CD14-positive monocyte (primary cell): ENCODE measurements at regions not wholly inside any gene's neighbourhood (a gene's known extent, or its start where the extent isn't known, plus 50 kb on each side); places are given as distances from the start of the nearest gene placed in this dataset.

Source experiments
- DNase-seq, 3 donors: peaks; one replicate each; pipeline ENCODE4 v3.0.0-alpha.2; 2011 to 2022
- H2AFZ ChIP-seq: 2 replicates; pipeline ENCODE4 v1.6.0; 2012; ENCODE audit warnings: mild to moderate bottlenecking, low read depth, low read length, inconsistent platforms; ENCODE audit not compliant: insufficient read depth, poor library complexity, severe bottlenecking
- H3K27ac ChIP-seq, 2 donors: 1 replicate in 1 of 2; 2 replicates in 1 of 2; pipeline ENCODE4 v1.5.1; 2012 to 2013; ENCODE audit warnings: low read length in 2 of 2, control low read depth in 1 of 2, inconsistent platforms in 1 of 2, low read depth in 1 of 2, mild to moderate bottlenecking in 1 of 2
- H3K27me3 ChIP-seq, 2 donors: one replicate each; pipeline versions ENCODE4 v1.6.0 to v1.6.1; 2011 to 2013; ENCODE audit warnings: low read length in 2 of 2; ENCODE audit not compliant: control insufficient read depth in 2 of 2, insufficient read depth in 2 of 2
- H3K36me3 ChIP-seq, 2 donors: replicated peaks in 1 of 2; 1 replicate in 1 of 2; 2 replicates in 1 of 2; pipeline versions ENCODE4 v1.5.1 to v1.6.1; 2012 to 2013; ENCODE audit warnings: low read length in 2 of 2, control low read depth in 1 of 2, inconsistent platforms in 1 of 2, mild to moderate bottlenecking in 1 of 2; ENCODE audit not compliant: insufficient read depth in 2 of 2, control insufficient read depth in 1 of 2
- H3K4me1 ChIP-seq, 2 donors: 1 replicate in 1 of 2; 2 replicates in 1 of 2; pipeline versions ENCODE4 v1.5.1 to v1.6.1; 2012 to 2013; ENCODE audit warnings: low read length in 2 of 2, control low read depth in 1 of 2, inconsistent platforms in 1 of 2, mild to moderate bottlenecking in 1 of 2, moderate library complexity in 1 of 2; ENCODE audit not compliant: insufficient read depth in 2 of 2, control insufficient read depth in 1 of 2
- H3K4me2 ChIP-seq: replicated peaks from 2 replicates; pipeline ENCODE3; 2012; ENCODE audit warnings: low read length, moderate library complexity, mild to moderate bottlenecking; ENCODE audit not compliant: poor library complexity, severe bottlenecking; ENCODE audit errors: extremely low read depth
- H3K4me3 ChIP-seq, 3 experiments: fragments of 200-600 bp in 1 of 3; sonication (generic) in 1 of 3; replicated peaks in 1 of 3; 1 replicate in 2 of 3; 2 replicates in 1 of 3; pipeline ENCODE4 v1.5.1; 2011 to 2013; ENCODE audit warnings: low read length in 3 of 3, mild to moderate bottlenecking in 3 of 3, control low read depth in 2 of 3, low read depth in 2 of 3, inconsistent platforms in 1 of 3, moderate library complexity in 1 of 3
- H3K79me2 ChIP-seq: 2 replicates; pipeline ENCODE4 v1.6.0; 2012; ENCODE audit warnings: mild to moderate bottlenecking, control low read depth, inconsistent platforms, low read length, moderate library complexity; ENCODE audit not compliant: insufficient read depth
- H3K9ac ChIP-seq: 2 replicates; pipeline ENCODE4 v1.6.0; 2017; ENCODE audit warnings: low read length, mild to moderate bottlenecking; ENCODE audit not compliant: insufficient read depth, poor library complexity, severe bottlenecking
- H3K9me3 ChIP-seq, 2 donors: replicated peaks in 1 of 2; 1 replicate in 1 of 2; 2 replicates in 1 of 2; pipeline versions ENCODE4 v1.5.1 to v1.6.1; 2012 to 2013; ENCODE audit warnings: low read length in 2 of 2, control low read depth in 1 of 2; ENCODE audit not compliant: control insufficient read depth in 1 of 2, insufficient read depth in 1 of 2
- H4K20me1 ChIP-seq: 2 replicates; pipeline ENCODE4 v1.6.0; 2012; ENCODE audit warnings: mild to moderate bottlenecking, low read length, control low read depth, moderate library complexity; ENCODE audit not compliant: insufficient read depth
- H3K27ac Mint-ChIP-seq, 7 donors: one replicate each; pipeline ENCODE4 v1.8.0; 2020; ENCODE audit warnings: mild to moderate bottlenecking in 7 of 7, mixed read lengths in 7 of 7, moderate library complexity in 6 of 7, inconsistent platforms in 2 of 7
- H3K27me3 Mint-ChIP-seq, 3 donors: one replicate each; pipeline ENCODE4 v1.8.0; 2021 to 2022; ENCODE audit warnings: low read depth in 3 of 3, mild to moderate bottlenecking in 3 of 3, mixed read lengths in 3 of 3, moderate library complexity in 3 of 3, inconsistent platforms in 1 of 3
- H3K36me3 Mint-ChIP-seq, 2 donors: one replicate each; pipeline ENCODE4 v1.8.0; 2020; ENCODE audit warnings: mixed read lengths in 2 of 2, inconsistent platforms in 1 of 2, mild to moderate bottlenecking in 1 of 2
- H3K4me1 Mint-ChIP-seq: one replicate; pipeline ENCODE4 v1.8.0; 2020; ENCODE audit warnings: mild to moderate bottlenecking, mixed read lengths
- H3K4me3 Mint-ChIP-seq, 2 donors: one replicate each; pipeline ENCODE4 v1.8.0; 2020; ENCODE audit warnings: mild to moderate bottlenecking in 2 of 2, mixed read lengths in 2 of 2, moderate library complexity in 1 of 2
- H3K9me3 Mint-ChIP-seq, 7 donors: one replicate each; pipeline ENCODE4 v1.8.0; 2020 to 2022; ENCODE audit warnings: mixed read lengths in 7 of 7, mild to moderate bottlenecking in 6 of 7, moderate library complexity in 6 of 7, inconsistent platforms in 2 of 7
- WGBS: methylation state at CpG from one replicate; pipeline ENCODE4 v1.1.5; 2013; ENCODE audit warnings: missing lambda C conversion rate; ENCODE audit not compliant: insufficient coverage; 5-methylcytosine and 5-hydroxymethylcytosine counted together
- intact Hi-C, 2 donors: fragments of 100-400 bp; cut with micrococcal nuclease; formaldehyde crosslinking; loops; one replicate each; pipeline versions ENCODE4 v1.15.0 to v1.15.1; 2023
- TF ChIP-seq, protein P1 (sequence below): fragments of 200-600 bp; IDR thresholded peaks from one replicate; pipeline ENCODE4 v1.8.0; 2022; ENCODE audit warnings: antibody characterized with exemption, mild to moderate bottlenecking

DNA sequence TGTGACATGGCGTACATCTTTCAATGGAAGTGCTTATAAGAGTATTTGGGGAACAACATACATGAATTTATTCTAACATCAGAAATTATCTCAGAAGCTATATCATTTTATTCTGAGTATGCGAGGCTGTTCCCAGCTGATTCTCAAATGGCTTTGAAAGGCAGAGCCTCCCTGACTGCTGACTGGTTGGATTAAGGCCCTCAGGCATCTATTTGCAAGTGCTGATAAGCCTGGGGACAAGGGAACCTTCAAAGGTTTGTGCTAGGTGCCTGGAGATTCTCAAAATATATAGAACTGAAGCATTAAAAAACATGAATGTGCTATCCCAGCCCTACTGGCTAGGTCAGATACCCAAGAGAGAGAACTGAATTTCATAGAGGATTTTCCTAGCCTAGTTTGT lies 235.1 kb downstream of the LURAP1L start:
- Histone ChIP-seq H3K9me3 (peaks cover 0 to 4% of the 10 kb centered on the region in 2 donors), H2AFZ (no peak overlapping the region), H3K9ac (no peak overlapping the region), H3K27me3 (no peaks in the 10 kb centered on the region), H3K4me2 (no peak overlapping the region), H3K4me1 (no peaks in the 10 kb centered on the region), H4K20me1 (no peaks in the 10 kb centered on the region), H3K79me2 (no peaks in the 10 kb centered on the region), H3K36me3 (no peaks in the 10 kb centered on the region), H3K4me3 (no peak overlapping the region), H3K27ac (no peak overlapping the region)
- TF ChIP-seq, protein P1, sequence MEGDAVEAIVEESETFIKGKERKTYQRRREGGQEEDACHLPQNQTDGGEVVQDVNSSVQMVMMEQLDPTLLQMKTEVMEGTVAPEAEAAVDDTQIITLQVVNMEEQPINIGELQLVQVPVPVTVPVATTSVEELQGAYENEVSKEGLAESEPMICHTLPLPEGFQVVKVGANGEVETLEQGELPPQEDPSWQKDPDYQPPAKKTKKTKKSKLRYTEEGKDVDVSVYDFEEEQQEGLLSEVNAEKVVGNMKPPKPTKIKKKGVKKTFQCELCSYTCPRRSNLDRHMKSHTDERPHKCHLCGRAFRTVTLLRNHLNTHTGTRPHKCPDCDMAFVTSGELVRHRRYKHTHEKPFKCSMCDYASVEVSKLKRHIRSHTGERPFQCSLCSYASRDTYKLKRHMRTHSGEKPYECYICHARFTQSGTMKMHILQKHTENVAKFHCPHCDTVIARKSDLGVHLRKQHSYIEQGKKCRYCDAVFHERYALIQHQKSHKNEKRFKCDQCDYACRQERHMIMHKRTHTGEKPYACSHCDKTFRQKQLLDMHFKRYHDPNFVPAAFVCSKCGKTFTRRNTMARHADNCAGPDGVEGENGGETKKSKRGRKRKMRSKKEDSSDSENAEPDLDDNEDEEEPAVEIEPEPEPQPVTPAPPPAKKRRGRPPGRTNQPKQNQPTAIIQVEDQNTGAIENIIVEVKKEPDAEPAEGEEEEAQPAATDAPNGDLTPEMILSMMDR = no peak
- Mint-ChIP-seq H3K27ac (no peak overlapping the region), H3K4me3 (no peak overlapping the region), H3K27me3 (peaks cover 0 to 1% (median 0%) of the 10 kb centered on the region in 3 donors), H3K9me3 (peaks cover 0 to 11% (median 1%) of the 10 kb centered on the region in 7 donors), H3K36me3 (no peaks in the 10 kb centered on the region), H3K4me1 (no peaks in the 10 kb centered on the region)
- intact Hi-C loops = no loop called here
- no peak for DNase-seq
- no CpG with 5 or more reads among the region's 2 CpGs for WGBS

DNA sequence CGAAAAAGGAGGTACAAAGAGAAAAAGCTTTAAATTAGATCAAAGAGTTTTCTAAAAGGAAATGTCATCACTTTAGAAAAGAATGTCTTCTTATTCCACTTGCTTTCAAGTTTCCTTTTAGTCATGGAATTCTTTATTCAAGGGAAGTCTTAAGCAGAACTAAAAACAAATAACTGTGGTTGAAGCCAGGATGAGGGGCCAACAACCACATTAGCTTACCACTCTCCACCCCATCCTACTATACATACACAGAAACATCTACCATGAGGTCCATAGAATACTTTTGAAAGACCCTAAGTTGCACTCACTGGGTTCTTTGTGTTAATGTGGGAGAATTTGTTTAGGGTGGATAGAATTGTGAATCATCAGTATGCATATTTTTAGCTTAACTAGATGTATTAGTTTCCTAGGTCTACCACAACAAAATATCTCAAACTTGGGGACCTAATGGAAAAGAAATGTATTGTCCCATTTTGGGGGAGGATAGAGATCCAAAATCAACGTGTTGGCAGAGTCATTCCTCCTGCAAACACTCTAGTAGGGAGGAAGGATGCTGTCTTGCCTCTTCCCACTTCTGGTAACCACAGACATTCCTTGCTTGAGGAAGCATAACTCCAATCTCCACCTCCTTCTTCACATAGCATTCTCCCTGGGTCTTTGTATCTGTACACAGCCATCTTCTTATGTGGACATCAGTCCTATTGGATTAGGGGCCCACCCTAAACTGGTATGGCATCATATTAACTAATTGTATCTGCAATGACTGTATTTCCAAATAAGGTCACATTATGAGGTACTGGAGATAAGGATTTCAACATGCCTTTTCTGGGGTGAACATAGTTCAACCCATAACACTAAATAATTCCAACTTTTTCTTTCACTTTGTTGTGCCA lies 239.4 kb downstream of the LURAP1L start:
- Mint-ChIP-seq H3K27ac (no peak overlapping the region), H3K9me3 (peaks cover 0 to 2% (median 0%) of the 10 kb centered on the region in 7 donors), H3K36me3 (no peaks in the 10 kb centered on the region), H3K27me3 (no peaks in the 10 kb centered on the region), H3K4me3 (no peak overlapping the region), H3K4me1 (no peaks in the 10 kb centered on the region)
- H3K79me2 ChIP-seq = no peaks in the 10 kb centered on the region
- no peaks in the 10 kb centered on the region for H3K4me1 ChIP-seq
- no peaks in the 10 kb centered on the region for H4K20me1 ChIP-seq
- no CpG with 5 or more reads among the region's 2 CpGs for WGBS
- no peaks in the 10 kb centered on the region for H3K27me3 ChIP-seq
- H3K9ac ChIP-seq = no peak overlapping the region
- H3K36me3 ChIP-seq = no peaks in the 10 kb centered on the region
- no peak for DNase-seq
- no peak overlapping the region for H2AFZ ChIP-seq
- intact Hi-C loops = no loop called here
- H3K27ac ChIP-seq = no peak overlapping the region
- no peak overlapping the region for H3K4me2 ChIP-seq
- no peak overlapping the region for H3K4me3 ChIP-seq
- TF ChIP-seq, protein P1 = no peak
- H3K9me3 ChIP-seq = no peaks in the 10 kb centered on the region
